ENCODE measurements at regions not wholly inside any gene's neighbourhood (a gene's known extent, or its start where the extent isn't known, plus 50 kb on each side); places are given as distances from the start of the nearest gene placed in this dataset.

- TF ChIP-seq, protein P1, sequence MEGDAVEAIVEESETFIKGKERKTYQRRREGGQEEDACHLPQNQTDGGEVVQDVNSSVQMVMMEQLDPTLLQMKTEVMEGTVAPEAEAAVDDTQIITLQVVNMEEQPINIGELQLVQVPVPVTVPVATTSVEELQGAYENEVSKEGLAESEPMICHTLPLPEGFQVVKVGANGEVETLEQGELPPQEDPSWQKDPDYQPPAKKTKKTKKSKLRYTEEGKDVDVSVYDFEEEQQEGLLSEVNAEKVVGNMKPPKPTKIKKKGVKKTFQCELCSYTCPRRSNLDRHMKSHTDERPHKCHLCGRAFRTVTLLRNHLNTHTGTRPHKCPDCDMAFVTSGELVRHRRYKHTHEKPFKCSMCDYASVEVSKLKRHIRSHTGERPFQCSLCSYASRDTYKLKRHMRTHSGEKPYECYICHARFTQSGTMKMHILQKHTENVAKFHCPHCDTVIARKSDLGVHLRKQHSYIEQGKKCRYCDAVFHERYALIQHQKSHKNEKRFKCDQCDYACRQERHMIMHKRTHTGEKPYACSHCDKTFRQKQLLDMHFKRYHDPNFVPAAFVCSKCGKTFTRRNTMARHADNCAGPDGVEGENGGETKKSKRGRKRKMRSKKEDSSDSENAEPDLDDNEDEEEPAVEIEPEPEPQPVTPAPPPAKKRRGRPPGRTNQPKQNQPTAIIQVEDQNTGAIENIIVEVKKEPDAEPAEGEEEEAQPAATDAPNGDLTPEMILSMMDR (IDR thresholded peaks at IDR 0.05), result no peak
- no peak for TF ChIP-seq ZFX (IDR thresholded peaks at IDR 0.05; ENCODE audit: borderline replicate concordance)
- no peak overlapping the region for H3K27ac ChIP-seq
These were observed 78.3 kb upstream of the SLC16A7 start for GRCh38 chr12:59517522-59517921.

- no peak for TF ChIP-seq ZFX (IDR thresholded peaks at IDR 0.05; ENCODE audit: borderline replicate concordance)
- TF ChIP-seq, protein P1 (IDR thresholded peaks at IDR 0.05), result no peak
- H3K27ac ChIP-seq, result no peak overlapping the region
These were observed 94.9 kb upstream of the SLC16A7 start for GRCh38 chr12:59500915-59501314.

DNA sequence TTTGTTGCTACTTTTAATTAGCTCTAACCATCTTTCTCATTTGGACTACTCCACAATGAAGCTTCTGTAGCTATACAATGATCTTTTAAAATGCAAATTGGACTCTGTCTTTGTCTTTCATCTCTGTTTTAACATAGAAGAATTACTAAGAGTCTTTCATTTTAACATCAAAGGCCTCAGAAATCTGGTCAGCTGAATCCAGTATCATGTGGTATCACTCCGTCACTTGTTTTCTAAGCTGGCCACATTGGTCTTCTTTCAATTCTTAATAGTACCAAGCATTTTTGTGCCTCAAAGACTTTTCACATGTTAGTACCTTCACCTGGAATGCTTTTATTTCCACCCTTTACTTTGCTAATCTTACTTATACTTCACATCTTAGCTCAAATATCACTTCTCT is 95.5 kb upstream of the SLC16A7 start:
- no peak overlapping the region for H3K27ac ChIP-seq
- no peak for TF ChIP-seq ZFX (IDR thresholded peaks at IDR 0.05; ENCODE audit: borderline replicate concordance)
- TF ChIP-seq, protein P1 (IDR thresholded peaks at IDR 0.05), result no peak

GRCh38 chr12:59499774-59500173 is 96.1 kb upstream of the SLC16A7 start:
- no peak overlapping the region for H3K27ac ChIP-seq

GRCh38 chr12:59494617-59495016 is 101.2 kb upstream of the SLC16A7 start:
- no peak for TF ChIP-seq ZFX (IDR thresholded peaks at IDR 0.05; ENCODE audit: borderline replicate concordance)
- TF ChIP-seq, protein P1 (IDR thresholded peaks at IDR 0.05), result no peak

More at GRCh38 chr12:59499774-59500173, 96.1 kb upstream of the SLC16A7 start:
- TF ChIP-seq, protein P1 (IDR thresholded peaks at IDR 0.05), result no peak
- TF ChIP-seq ZFX (IDR thresholded peaks at IDR 0.05; ENCODE audit: borderline replicate concordance), result no peak

GRCh38 chr12:59491877-59492276 is 104.0 kb upstream of the SLC16A7 start:
- H3K27ac ChIP-seq, result no peak overlapping the region
- TF ChIP-seq, protein P1 (IDR thresholded peaks at IDR 0.05), result no peak
- no peak for TF ChIP-seq ZFX (IDR thresholded peaks at IDR 0.05; ENCODE audit: borderline replicate concordance)

More at GRCh38 chr12:59494617-59495016, 101.2 kb upstream of the SLC16A7 start:
- no peak overlapping the region for H3K27ac ChIP-seq

GRCh38 chr12:59486827-59487226 is 109.0 kb upstream of the SLC16A7 start:
- H3K27ac ChIP-seq, result no peak overlapping the region
- TF ChIP-seq, protein P1 (IDR thresholded peaks at IDR 0.05), result no peak
- TF ChIP-seq ZFX (IDR thresholded peaks at IDR 0.05; ENCODE audit: borderline replicate concordance), result no peak

Data from 22Rv1 (cell line).